Stomach (tissue), 4 donors: ENCODE measurements at regions not wholly inside any gene's neighbourhood (a gene's known extent, or its start where the extent isn't known, plus 50 kb on each side); places are given as distances from the start of the nearest gene placed in this dataset.

ENCODE experiments used
- CTCF ChIP-seq, 7 experiments: fragments of 450-650 bp in 4 of 7; fragments of 200-600 bp in 3 of 7; sonication (generic) in 3 of 7; IDR thresholded peaks; one replicate each; pipeline ENCODE4 v1.5.1; 2016 to 2019; ENCODE audit warnings: antibody characterized with exemption in 7 of 7, control low read depth in 2 of 7, mild to moderate bottlenecking in 1 of 7
- POLR2A ChIP-seq, 4 donors: fragments of 450-650 bp; IDR thresholded peaks; one replicate each; pipeline ENCODE4 v1.6.1; 2016; ENCODE audit warnings: antibody characterized with exemption in 4 of 4, control low read depth in 2 of 4, mild to moderate bottlenecking in 1 of 4, moderate library complexity in 1 of 4
- POLR2AphosphoS5 ChIP-seq, 3 donors: sonication (generic); formaldehyde crosslinking; IDR thresholded peaks; one replicate each; pipeline ENCODE4 v1.6.1; 2016; ENCODE audit warnings: antibody characterized with exemption in 3 of 3

- no peak for TF ChIP-seq POLR2A (IDR thresholded peaks at IDR 0.05)
- TF ChIP-seq POLR2AphosphoS5 (IDR thresholded peaks at IDR 0.05) = no peak
- TF ChIP-seq CTCF (IDR thresholded peaks at IDR 0.05) = no peak
Observed at GRCh38 chr15:47965297-47965696, 155.5 kb upstream of the SLC24A5 start.
